GM10266 (cell line): ENCODE measurements at regions not wholly inside any gene's neighbourhood (a gene's known extent, or its start where the extent isn't known, plus 50 kb on each side); places are given as distances from the start of the nearest gene placed in this dataset.

Source experiments
- DNase-seq: peaks from one replicate; pipeline ENCODE4 v3.0.0; 2012; ENCODE audit errors: extremely low spot score
- TF ChIP-seq, protein P1 (sequence below): IDR thresholded peaks from 2 replicates; pipeline ENCODE4 v1.5.1; 2012; ENCODE audit warnings: mild to moderate bottlenecking, low read depth; ENCODE audit not compliant: control insufficient read depth, insufficient read depth; ENCODE audit errors: missing control alignments

DNA sequence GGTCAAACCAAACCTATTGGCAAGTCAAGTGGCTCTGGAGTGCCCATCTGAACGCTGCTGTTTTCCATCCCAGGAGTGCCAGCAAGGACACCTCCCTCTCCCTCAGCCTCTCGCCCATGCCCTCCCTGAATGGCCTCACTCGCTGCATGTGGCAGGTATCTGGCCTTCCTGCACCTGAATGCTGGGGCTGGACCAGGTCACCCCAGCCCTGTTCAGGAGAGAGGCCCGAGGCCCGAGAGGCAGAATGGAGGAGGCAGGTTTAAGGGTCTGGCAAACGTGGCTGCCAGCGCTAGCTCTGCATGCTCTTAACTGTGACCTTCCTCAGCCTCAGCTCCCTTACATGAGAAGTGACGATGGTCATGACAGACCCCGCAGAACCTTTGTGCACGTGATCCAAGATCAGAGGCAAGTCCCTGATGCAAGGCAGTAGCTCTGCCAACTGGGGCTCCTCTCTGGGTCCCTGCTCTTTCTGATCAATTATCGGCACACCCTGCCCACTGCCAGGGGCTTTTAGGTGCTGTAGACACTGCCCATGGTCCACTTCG is 295.7 kb upstream of the ZMIZ1 start:
- no peak for DNase-seq
- TF ChIP-seq, protein P1, sequence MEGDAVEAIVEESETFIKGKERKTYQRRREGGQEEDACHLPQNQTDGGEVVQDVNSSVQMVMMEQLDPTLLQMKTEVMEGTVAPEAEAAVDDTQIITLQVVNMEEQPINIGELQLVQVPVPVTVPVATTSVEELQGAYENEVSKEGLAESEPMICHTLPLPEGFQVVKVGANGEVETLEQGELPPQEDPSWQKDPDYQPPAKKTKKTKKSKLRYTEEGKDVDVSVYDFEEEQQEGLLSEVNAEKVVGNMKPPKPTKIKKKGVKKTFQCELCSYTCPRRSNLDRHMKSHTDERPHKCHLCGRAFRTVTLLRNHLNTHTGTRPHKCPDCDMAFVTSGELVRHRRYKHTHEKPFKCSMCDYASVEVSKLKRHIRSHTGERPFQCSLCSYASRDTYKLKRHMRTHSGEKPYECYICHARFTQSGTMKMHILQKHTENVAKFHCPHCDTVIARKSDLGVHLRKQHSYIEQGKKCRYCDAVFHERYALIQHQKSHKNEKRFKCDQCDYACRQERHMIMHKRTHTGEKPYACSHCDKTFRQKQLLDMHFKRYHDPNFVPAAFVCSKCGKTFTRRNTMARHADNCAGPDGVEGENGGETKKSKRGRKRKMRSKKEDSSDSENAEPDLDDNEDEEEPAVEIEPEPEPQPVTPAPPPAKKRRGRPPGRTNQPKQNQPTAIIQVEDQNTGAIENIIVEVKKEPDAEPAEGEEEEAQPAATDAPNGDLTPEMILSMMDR: no peak

DNA sequence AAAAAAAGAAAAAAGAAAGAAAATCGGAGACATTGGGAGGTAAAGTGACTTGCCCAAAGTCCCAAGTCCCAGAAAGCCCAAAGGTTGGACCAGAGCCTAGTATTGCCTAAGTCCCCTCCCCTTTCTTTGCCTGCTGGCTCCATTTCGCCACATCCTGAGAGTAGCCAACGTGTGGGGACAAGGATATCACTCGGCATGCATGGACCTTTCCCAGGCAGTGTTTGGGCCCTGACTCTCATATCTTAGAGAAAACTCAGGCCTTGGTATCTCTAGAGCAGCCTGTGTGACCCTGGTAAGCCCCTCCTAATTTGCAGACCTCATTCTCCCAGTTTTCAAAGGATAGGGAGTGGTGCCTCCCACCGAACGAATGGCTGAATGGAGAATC is 294.2 kb upstream of the ZMIZ1 start:
- no peak for DNase-seq
- TF ChIP-seq, protein P1: no peak

DNA sequence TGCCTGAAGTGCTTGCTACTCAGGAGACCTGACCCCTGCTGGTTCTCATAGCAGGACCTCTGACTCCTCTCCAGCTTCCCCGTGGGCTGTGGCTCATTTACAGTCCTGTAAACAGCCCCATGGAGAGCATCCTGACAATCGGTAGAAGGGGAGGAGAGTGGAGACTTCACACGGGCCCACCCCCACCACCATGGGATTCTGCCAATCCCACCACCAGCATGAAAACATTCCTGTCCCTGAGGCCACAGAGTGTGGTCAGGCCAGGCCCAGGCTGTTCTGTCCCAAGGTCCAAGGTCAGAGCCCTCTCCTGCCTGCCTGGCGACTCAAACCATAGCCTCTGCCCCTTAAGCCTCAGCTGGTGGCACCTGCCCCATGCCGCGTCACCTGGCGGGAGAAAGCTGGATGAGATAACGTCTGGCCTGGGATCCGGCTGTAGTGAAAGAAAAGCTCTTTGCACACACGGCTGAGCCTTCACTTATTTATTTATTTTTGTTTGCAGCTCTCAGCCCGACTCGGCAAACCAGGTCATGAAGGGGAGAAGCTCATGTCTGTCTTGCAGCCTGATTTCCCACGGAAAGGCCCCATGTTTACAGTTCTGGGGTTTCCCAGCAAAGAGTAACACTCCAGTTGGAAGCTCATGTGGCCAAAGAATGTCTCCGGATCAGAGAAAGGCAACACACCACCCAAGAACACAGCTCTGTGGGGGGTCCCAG is 293.6 kb upstream of the ZMIZ1 start:
- TF ChIP-seq, protein P1: no peak
- no peak for DNase-seq

DNA sequence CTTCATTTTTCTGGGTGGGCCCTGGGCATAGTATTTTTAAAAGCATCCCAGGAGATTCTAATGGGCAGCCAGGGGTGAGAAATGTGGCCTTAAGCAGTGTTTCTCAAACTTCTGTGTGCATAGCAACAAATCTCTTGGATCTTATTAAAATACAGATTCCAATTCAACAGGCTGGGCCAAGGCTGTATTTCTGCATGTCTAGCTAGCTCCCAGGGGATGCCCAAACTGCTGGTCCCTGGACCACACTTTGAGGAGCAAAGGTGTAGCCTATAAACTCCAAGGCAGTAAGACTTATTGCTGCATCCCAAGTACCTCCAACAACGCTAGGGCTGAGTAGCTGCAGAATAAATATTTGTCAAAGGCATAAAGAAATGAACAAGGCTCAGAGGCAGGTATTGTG is 292.9 kb upstream of the ZMIZ1 start:
- TF ChIP-seq, protein P1: no peak
- DNase-seq: no peak

DNA sequence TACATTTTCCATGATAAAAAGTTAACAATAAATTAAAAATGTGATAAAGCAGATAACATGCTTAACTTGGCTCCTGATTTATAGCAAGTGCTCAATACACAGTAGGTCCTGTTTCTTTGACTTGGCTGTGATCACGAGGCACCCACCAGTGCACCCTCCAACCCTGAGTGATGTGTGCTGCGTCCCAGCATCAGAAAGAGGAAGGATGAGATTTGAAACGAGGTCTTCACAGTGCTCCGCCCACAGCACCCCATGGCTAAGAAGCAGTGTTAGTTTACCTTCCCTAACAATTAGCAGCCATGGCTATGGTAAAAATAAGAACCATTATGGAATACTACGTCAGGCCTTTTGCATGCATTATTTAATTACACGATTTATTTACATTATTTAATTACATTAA is 292.0 kb upstream of the ZMIZ1 start:
- TF ChIP-seq, protein P1: no peak

DNA sequence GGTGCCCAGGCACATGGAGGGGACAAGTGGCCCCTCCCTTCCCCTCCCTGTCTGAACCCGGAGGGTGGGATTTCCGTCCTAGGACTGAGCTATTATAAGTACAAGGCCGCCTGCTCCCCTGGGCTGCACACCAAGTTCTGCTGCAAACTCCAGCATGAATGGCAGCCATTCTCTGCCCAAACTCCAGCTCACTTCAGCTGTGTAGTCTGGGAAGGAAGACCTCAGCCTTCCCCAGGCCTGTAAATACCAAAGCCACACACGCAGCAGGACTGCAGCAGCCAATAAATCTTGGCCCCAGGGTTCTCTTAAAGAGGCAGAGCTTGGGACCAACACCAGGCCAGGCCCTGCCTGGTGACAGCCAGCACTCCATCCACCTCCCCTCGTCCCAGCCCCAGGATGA is 291.3 kb upstream of the ZMIZ1 start:
- no peak for DNase-seq
- TF ChIP-seq, protein P1: no peak

More for the DNA sequence above, 292.0 kb upstream of the ZMIZ1 start:
- no peak for DNase-seq

DNA sequence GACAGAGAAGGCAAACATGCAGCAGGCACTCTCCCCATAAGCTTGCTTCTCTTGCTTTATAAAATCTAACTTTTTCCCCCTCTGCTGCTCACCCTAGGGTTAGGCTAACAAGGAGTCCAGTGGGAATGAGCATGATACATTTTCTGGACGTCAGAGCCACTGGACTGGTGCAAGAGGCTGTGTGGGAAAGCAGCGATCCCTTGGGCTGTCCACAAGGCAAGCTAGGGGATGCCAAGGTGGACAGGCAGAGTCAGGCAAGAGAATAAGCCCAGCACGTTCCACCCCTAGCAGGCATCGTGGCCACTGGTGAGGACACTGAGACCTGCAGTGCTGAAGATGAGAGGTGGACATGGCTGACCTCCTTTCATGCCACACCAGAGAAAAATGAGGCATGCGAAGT is 290.9 kb upstream of the ZMIZ1 start:
- TF ChIP-seq, protein P1: no peak
- DNase-seq: no peak
